ENCODE measurements at regions not wholly inside any gene's neighbourhood (a gene's known extent, or its start where the extent isn't known, plus 50 kb on each side); places are given as distances from the start of the nearest gene placed in this dataset.

GRCh38 chr1:87636198-87636892 lies 307.7 kb downstream of the LMO4 start:
- no peak for DNase-seq

- DNase-seq = no peak
These were observed 310.0 kb downstream of the LMO4 start for GRCh38 chr1:87638636-87639035.

- no peak for DNase-seq
These were observed 313.3 kb downstream of the LMO4 start for GRCh38 chr1:87641996-87642395.

DNA sequence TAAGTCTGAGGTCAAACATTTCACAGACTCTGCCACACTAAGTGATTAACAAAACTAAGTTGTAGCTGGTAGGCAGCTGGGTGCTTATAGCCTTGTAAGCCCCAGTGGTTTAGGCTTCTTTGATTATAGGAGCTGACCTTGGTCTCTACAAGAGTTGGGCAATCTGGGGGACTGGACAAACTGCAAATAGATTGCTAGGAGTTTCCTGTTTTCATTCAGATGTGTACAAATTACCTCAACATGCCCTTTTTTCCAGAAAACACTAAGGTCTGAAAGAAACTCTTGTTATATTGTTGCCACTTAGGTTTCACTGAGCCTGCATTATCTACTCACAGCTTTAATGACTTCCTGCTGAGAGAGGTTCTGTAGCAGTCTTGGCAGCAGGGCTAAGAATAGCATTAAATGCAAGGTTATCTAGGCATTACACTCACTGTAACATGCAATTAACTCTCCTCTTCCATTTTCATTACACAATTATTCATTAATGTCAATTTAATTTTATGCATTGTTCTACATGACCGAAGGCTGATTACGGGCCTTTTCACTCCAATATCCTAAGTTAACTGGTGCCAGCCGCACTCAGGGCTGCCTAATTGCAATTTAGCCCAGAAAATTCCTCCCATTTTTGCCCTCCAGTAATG lies 314.0 kb downstream of the LMO4 start:
- DNase-seq = peak; percentile 13

DNA sequence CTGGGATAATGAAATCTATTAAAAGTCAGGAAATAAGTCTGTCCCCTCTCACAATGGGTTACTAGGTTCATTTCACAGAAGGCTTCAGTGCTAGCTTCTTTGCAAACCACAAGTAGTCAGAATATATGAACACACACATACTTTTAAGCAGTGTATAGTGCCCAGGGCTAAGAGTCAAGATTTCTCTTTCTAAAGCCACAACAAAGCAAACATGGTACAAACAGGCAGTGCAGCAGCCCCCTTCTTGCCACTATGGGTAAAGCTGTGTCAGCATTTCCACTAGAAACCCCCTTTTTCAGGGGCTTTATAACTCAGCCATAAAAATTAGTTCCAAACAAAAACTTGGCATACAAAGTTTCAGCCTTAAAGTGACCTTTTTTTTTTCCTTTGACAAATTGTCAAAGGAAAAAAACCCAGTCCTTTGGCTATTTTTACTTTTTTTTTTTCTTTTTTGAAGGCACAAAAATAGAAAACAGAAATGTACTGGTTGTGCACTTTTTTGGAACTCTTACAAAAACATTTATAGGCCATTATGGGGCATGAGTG lies 315.4 kb downstream of the LMO4 start:
- DNase-seq = no peak

- peak; percentile 44 for DNase-seq
These were observed 316.0 kb downstream of the LMO4 start for GRCh38 chr1:87644579-87645190.

GRCh38 chr1:87647430-87648177 lies 318.9 kb downstream of the LMO4 start:
- DNase-seq = no peak

DNA sequence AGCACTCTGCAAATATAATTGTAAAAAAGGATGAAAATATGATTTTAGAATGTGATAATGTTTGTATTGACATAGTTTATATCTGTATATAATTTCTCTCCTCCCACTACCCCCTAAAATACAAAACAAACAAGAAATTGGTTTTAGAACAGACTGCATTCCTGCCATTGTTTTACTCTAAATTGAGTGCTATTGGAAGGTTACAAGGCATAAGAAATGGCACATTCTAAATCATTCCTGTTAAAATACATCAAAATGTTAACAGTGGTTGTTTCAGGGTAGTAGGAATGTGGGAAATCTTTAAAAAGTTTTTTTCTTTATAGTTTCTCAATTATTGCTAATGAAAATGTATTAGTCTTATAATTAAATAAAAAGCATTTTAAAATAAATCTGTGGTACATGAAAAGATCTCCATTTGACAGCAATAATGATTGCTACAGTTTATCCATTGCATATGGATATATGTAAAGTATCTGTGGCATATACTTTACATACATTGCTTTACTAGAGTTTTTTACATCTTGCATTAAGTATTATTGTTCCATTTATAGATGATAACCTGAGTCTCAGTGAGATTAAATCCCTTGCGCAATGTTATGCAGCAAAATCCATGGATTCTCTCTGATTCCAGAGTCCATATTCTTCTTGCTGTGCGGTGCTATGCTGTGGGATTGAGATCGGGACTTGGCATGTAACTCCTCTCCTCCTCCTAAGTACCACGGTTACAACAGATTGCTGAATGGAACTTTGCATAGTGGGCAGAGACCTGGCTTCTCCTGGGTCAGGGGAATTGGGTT lies 319.8 kb downstream of the LMO4 start:
- no peak for DNase-seq

GRCh38 chr1:87650306-87650705 lies 321.6 kb downstream of the LMO4 start:
- no peak for DNase-seq

GRCh38 chr1:87652176-87652575 lies 323.5 kb downstream of the LMO4 start:
- no peak for DNase-seq

DNA sequence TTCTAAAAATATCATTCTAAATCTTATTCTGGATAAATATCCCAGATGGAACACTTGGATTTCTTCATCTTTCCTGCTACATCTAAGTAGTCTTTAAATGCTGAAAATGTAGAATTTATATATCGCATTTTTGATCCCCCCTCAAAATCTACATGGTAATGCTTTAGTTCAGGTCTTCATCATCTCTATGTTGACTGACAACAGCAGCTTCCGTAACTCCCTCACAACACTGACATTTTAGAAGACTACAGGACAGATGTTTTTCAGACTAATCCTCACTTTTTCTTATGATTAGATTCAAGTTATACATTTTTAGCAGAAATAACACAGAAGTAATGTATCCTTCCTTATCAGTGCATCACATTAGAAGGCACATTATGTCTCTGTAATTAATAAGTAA lies 336.5 kb downstream of the LMO4 start:
- DNase-seq = no peak

- DNase-seq = no peak
These were observed 338.0 kb downstream of the LMO4 start for GRCh38 chr1:87666681-87667080.

DNA sequence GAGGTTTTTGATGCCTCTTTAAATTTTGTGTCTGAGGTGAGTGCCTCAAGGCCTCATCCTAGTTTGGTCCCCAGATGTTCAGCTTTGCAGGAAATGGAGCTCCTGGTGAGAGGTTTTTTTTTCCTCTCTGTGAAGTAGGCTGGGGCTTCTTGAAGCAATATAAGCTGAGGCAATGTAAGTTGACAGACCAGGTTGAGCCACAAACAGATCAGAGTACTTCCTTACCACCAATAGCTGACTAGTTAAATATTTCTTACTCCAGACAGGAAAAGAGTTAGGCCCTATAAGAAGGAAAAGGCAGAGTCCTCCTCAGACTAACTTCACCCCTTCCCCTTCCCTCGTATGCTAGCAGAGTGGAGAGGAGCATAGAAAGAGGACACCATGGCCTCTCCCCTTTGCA lies 341.0 kb downstream of the LMO4 start:
- DNase-seq = no peak

- DNase-seq = no peak
These were observed 344.6 kb downstream of the LMO4 start for GRCh38 chr1:87673309-87673708.

- no peak for DNase-seq
These were observed 345.1 kb downstream of the LMO4 start for GRCh38 chr1:87673748-87674147.

- no peak for DNase-seq
These were observed 346.1 kb downstream of the LMO4 start for GRCh38 chr1:87674791-87675190.

- no peak for DNase-seq
These were observed 349.6 kb downstream of the LMO4 start for GRCh38 chr1:87678266-87678665.

DNA sequence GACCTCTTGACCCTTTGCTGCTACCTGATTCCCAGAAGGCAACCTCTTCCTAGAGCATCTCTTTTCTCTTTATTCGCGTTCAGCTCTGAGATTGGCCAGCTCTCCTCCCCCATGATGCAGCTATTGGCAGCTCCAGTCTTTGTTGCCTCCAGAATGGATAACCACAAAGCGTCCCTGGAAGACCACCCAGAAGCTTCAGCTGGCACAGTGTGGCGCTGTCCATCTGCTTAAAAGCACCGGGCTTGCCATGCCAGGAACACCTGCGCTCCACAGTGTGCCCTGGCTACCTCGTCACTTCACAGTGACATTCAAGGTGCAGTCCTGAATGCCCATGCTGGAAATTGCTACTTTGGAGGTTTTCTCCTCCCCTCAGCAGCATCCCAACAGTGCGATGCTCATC lies 353.9 kb downstream of the LMO4 start:
- no peak for DNase-seq

DNA sequence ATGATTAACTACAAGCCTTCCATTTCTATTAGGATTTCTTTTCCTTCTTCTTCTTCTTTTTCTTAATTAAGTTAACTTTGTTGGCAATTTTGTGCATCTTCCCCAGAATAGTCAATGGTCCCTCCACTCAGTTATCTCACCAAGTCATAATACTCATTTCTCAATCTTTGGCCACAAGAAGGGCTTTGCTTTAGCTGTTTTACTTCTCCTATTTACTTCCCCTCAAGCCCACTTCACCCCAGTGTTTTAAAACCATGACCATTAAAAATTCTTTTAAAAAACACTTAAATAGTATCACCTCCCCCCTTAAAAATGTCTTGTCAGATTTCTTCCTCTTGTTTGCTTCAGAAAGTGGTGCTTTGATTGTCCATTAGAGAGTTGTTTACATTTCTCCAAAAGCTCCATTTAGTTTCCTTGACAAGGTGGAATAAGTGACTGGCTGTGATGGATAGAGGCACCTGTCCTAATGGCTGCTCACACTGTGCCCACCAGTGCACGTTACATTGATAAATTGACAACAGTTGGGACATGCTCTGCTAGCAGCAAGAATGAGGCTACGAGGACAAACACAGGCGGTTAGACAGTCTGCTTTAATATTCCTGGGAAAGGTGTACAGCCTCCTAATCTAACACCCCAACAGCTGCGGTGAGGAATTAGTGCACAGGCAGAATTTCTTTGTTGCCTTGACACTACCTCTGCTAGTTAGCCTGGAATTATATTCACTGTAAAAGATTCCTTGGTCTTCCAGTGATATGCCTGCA lies 354.7 kb downstream of the LMO4 start:
- no peak for DNase-seq

DNA sequence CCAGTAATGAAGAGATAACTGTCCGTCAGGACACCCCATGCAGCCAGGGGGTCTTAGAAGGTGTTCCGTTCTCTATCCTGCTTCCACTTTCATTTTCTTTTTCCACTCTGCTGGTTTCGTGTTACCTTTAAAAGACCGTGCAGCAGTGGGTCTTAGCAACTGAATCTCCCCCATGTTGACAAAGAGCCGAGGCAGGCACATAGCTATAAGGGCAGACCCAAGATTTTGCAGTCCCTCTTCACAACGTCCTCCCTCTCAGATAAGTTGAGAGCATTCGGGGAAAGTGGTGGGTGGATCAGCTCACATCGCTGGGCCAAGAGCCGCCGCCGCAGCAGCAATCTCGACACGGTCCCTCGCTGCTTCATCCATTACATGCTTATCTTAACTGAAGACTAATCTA lies 355.5 kb downstream of the LMO4 start:
- DNase-seq = no peak

- DNase-seq = no peak
These were observed 356.1 kb downstream of the LMO4 start for GRCh38 chr1:87684713-87685205.

Data from NCI-H446 treated with DMSO at 0.1 percent for 48 hours (cell line).